Colonic mucosa (tissue), 4 donors: ENCODE measurements at regions not wholly inside any gene's neighbourhood (a gene's known extent, or its start where the extent isn't known, plus 50 kb on each side); places are given as distances from the start of the nearest gene placed in this dataset.

Source experiments
- DNase-seq: peaks from one replicate; pipeline ENCODE4 v3.0.0-alpha.2; 2020
- H3K27ac ChIP-seq: fragments of 200-600 bp; one replicate; pipeline ENCODE4 v1.8.0; 2021
- H3K27me3 ChIP-seq: fragments of 200-600 bp; one replicate; pipeline ENCODE4 v1.8.0; 2021
- H3K36me3 ChIP-seq: fragments of 200-600 bp; one replicate; pipeline ENCODE4 v1.8.0; 2021
- H3K4me1 ChIP-seq: fragments of 200-600 bp; one replicate; pipeline ENCODE4 v1.8.0; 2021; ENCODE audit warnings: mild to moderate bottlenecking
- H3K4me3 ChIP-seq: fragments of 200-600 bp; one replicate; pipeline ENCODE4 v1.8.0; 2021
- H3K9ac ChIP-seq, 2 donors: one replicate each; pipeline ENCODE4 v1.7.0; 2013; ENCODE audit warnings: control low read depth in 2 of 2, low read depth in 2 of 2, low read length in 2 of 2
- H3K9me3 ChIP-seq: fragments of 200-600 bp; one replicate; pipeline ENCODE4 v1.8.0; 2021
- CTCF ChIP-seq: fragments of 200-600 bp; IDR thresholded peaks from one replicate; pipeline ENCODE4 v1.8.0; 2022; ENCODE audit warnings: antibody characterized with exemption, mild to moderate bottlenecking
- intact Hi-C: fragments of 100-400 bp; cut with DNase I; formaldehyde crosslinking; loops from one replicate; pipeline ENCODE4 v1.14.1; 2022
- donor health status: healthy.
- donor health status: DM: no; HTN: no; CAD: no.
- donor health status: DM: no; HTN: no; CAD: no.

DNA sequence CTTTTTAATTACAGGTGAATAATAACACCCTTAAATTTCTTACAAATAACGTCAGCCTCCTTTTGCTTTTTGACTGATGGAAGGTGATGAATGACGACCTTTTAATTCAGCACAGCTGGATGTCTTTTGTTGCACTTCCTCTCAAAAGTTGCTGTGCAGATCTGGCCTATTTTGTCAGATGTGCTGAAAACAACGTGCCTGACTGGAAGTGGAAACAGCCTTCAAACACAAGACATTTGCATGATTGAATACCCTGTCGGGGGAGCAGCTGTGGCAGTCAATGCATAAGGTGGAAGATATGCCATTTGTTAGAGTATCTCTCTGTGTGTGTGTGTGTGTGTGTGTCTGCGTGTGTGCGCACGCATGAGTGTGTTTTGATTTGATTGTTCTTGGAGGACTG is 579.7 kb downstream of the SPRY1 start:
- H3K9me3 ChIP-seq = no peaks in the 10 kb centered on the region
- no peak for TF ChIP-seq CTCF
- H3K36me3 ChIP-seq = no peaks in the 10 kb centered on the region
- H3K4me1 ChIP-seq = no peaks in the 10 kb centered on the region
- no peak overlapping the region for H3K27ac ChIP-seq
- intact Hi-C loops = no loop called here
- no peak overlapping the region for H3K4me3 ChIP-seq
- H3K9ac ChIP-seq = no peak overlapping the region
- no peaks in the 10 kb centered on the region for H3K27me3 ChIP-seq
- no peak for DNase-seq

GRCh38 chr4:123976819-123977218 is 580.2 kb downstream of the SPRY1 start:
- TF ChIP-seq CTCF = no peak
- Histone ChIP-seq H3K9ac (no peak overlapping the region), H3K27me3 (no peaks in the 10 kb centered on the region), H3K4me3 (no peak overlapping the region), H3K4me1 (no peaks in the 10 kb centered on the region), H3K9me3 (no peaks in the 10 kb centered on the region), H3K27ac (no peak overlapping the region), H3K36me3 (no peaks in the 10 kb centered on the region)
- intact Hi-C loops = no loop called here
- no peak for DNase-seq

- Histone ChIP-seq H3K9me3 (no peaks in the 10 kb centered on the region), H3K27ac (no peak overlapping the region), H3K27me3 (no peaks in the 10 kb centered on the region), H3K9ac (no peak overlapping the region), H3K4me3 (no peak overlapping the region), H3K4me1 (no peaks in the 10 kb centered on the region), H3K36me3 (no peaks in the 10 kb centered on the region)
- intact Hi-C loops = no loop called here
- DNase-seq = no peak
- no peak for TF ChIP-seq CTCF
These were observed 581.1 kb downstream of the SPRY1 start for GRCh38 chr4:123977641-123978081.

- TF ChIP-seq CTCF = no peak
- intact Hi-C loops = no loop called here
- H3K4me1 ChIP-seq = no peaks in the 10 kb centered on the region
These were observed 582.0 kb downstream of the SPRY1 start for GRCh38 chr4:123978637-123979036.

DNA sequence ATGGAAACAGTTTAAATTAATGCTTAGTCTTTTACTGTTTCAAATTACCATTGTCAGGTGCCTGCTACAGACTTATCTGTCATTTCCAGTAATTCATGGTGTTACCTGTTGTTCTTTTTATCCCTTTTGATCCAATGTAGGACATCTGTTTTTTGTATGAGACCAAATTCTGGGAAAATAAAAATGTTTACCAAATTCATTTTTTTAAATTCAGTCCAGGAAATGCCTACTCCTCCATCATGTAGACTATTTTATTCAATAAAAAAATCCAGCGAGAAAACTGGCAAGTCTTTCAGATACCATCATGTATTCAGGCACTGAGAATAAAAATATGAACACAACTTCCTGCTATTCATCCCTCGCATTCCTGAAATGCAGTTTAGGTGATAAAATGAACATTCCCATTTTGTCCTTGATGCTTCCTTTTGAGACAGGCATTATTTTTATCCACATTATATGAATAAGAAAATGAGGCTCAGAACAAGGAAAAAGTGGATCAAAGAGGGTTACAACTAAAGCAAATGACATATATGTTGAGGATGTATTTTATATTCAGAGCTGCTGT is 584.2 kb downstream of the SPRY1 start:
- no peaks in the 10 kb centered on the region for H3K27me3 ChIP-seq

More at GRCh38 chr4:123978637-123979036, 582.0 kb downstream of the SPRY1 start:
- Histone ChIP-seq H3K27me3 (no peaks in the 10 kb centered on the region), H3K36me3 (no peaks in the 10 kb centered on the region), H3K27ac (no peak overlapping the region), H3K9ac (no peak overlapping the region), H3K9me3 (no peaks in the 10 kb centered on the region), H3K4me3 (no peak overlapping the region)
- no peak for DNase-seq

More for the DNA sequence above, 584.2 kb downstream of the SPRY1 start:
- intact Hi-C loops = no loop called here
- H3K4me3 ChIP-seq = no peak overlapping the region
- no peak for DNase-seq
- H3K36me3 ChIP-seq = no peaks in the 10 kb centered on the region
- no peak overlapping the region for H3K27ac ChIP-seq
- H3K9me3 ChIP-seq = no peaks in the 10 kb centered on the region
- H3K4me1 ChIP-seq = no peaks in the 10 kb centered on the region
- no peak overlapping the region for H3K9ac ChIP-seq
- no peak for TF ChIP-seq CTCF
